C4-2B (cell line): ENCODE measurements at regions not wholly inside any gene's neighbourhood (a gene's known extent, or its start where the extent isn't known, plus 50 kb on each side); places are given as distances from the start of the nearest gene placed in this dataset.

Source experiments
- H3K27ac ChIP-seq: fragments of 450-650 bp; 2 replicates; pipeline ENCODE4 v1.5.1; 2017
- CTCF ChIP-seq: fragments of 450-650 bp; conservative IDR thresholded peaks from 2 replicates; pipeline ENCODE4 v1.5.1; 2017; ENCODE audit warnings: mild to moderate bottlenecking
- ZFX ChIP-seq: fragments of 450-650 bp; IDR thresholded peaks from 2 replicates; pipeline ENCODE4 v1.6.1; 2017

- TF ChIP-seq CTCF = no peak
- no peak for TF ChIP-seq ZFX
- H3K27ac ChIP-seq = no peak overlapping the region
Observed at GRCh38 chr2:195475336-195475735, 181.7 kb upstream of the SLC39A10 start.

- no peak for TF ChIP-seq ZFX
- no peak for TF ChIP-seq CTCF
- H3K27ac ChIP-seq = no peak overlapping the region
Observed at GRCh38 chr2:195473862-195474261, 183.2 kb upstream of the SLC39A10 start.

- TF ChIP-seq CTCF (no peak), ZFX (no peak)
- no peak overlapping the region for H3K27ac ChIP-seq
Observed at GRCh38 chr2:195472501-195473234, 184.4 kb upstream of the SLC39A10 start.

- no peak overlapping the region for H3K27ac ChIP-seq
- no peak for TF ChIP-seq CTCF
- TF ChIP-seq ZFX = no peak
Observed at GRCh38 chr2:195471807-195472206, 185.2 kb upstream of the SLC39A10 start.

- TF ChIP-seq CTCF (no peak), ZFX (no peak)
- H3K27ac ChIP-seq = no peak overlapping the region
Observed at GRCh38 chr2:195471163-195471562, 185.9 kb upstream of the SLC39A10 start.

- H3K27ac ChIP-seq = no peak overlapping the region
- no peak for TF ChIP-seq CTCF
- no peak for TF ChIP-seq ZFX
Observed at GRCh38 chr2:195470622-195471021, 186.4 kb upstream of the SLC39A10 start.

GRCh38 chr2:195468771-195469170 is 188.3 kb upstream of the SLC39A10 start:
- TF ChIP-seq ZFX = no peak
- TF ChIP-seq CTCF = no peak
- no peak overlapping the region for H3K27ac ChIP-seq
